HG02938 (cell line): ENCODE measurements at regions not wholly inside any gene's neighbourhood (a gene's known extent, or its start where the extent isn't known, plus 50 kb on each side); places are given as distances from the start of the nearest gene placed in this dataset.

Experiments
- ATAC-seq: cut with Tn5 transposase; IDR thresholded peaks from one replicate; pipeline ENCODE4 v1.9.1; 2021; ENCODE audit warnings: mild to moderate bottlenecking, moderate library complexity; ENCODE audit not compliant: unreplicated experiment

GRCh38 chr4:38537666-38538065 lies 126.3 kb upstream of the KLF3 start:
- ATAC-seq = no peak

GRCh38 chr4:38538517-38538916 lies 125.5 kb upstream of the KLF3 start:
- ATAC-seq = no peak

GRCh38 chr4:38539501-38539900 lies 124.5 kb upstream of the KLF3 start:
- no peak for ATAC-seq

- ATAC-seq = no peak
Measured at GRCh38 chr4:38547052-38547451, 116.9 kb upstream of the KLF3 start.

GRCh38 chr4:38548256-38548655 lies 115.7 kb upstream of the KLF3 start:
- ATAC-seq = no peak

- no peak for ATAC-seq
Measured at GRCh38 chr4:38559374-38559773, 104.6 kb upstream of the KLF3 start.

GRCh38 chr4:38560340-38560739 lies 103.7 kb upstream of the KLF3 start:
- no peak for ATAC-seq

- ATAC-seq = peak; percentile 93
Measured at GRCh38 chr4:38560768-38561558, 103.0 kb upstream of the KLF3 start.

GRCh38 chr4:38562751-38563198 lies 101.2 kb upstream of the KLF3 start:
- ATAC-seq = no peak

GRCh38 chr4:38563707-38564495 lies 100.1 kb upstream of the KLF3 start:
- ATAC-seq = no peak

- no peak for ATAC-seq
Measured at GRCh38 chr4:38565271-38566199, 98.5 kb upstream of the KLF3 start.

GRCh38 chr4:38566806-38567398 lies 97.1 kb upstream of the KLF3 start:
- ATAC-seq = no peak

- ATAC-seq = no peak
Measured at GRCh38 chr4:38567457-38567856, 96.5 kb upstream of the KLF3 start.

- ATAC-seq = no peak
Measured at GRCh38 chr4:38568768-38569167, 95.2 kb upstream of the KLF3 start.

- no peak for ATAC-seq
Measured at GRCh38 chr4:38570647-38571276, 93.2 kb upstream of the KLF3 start.

- no peak for ATAC-seq
Measured at GRCh38 chr4:38572793-38573192, 91.2 kb upstream of the KLF3 start.

- ATAC-seq = no peak
Measured at GRCh38 chr4:38574559-38575333, 89.3 kb upstream of the KLF3 start.

GRCh38 chr4:38576767-38577166 lies 87.2 kb upstream of the KLF3 start:
- no peak for ATAC-seq

GRCh38 chr4:38577462-38577861 lies 86.5 kb upstream of the KLF3 start:
- no peak for ATAC-seq
